KMS-11 (cell line): ENCODE measurements at regions not wholly inside any gene's neighbourhood (a gene's known extent, or its start where the extent isn't known, plus 50 kb on each side); places are given as distances from the start of the nearest gene placed in this dataset.

ENCODE experiments used
- H2AFZ ChIP-seq: fragments of 200-600 bp; sonication (generic); 2 replicates; pipeline ENCODE4 v1.6.1; 2016; ENCODE audit warnings: antibody characterized with exemption, mixed run types, low read depth
- H3K27ac ChIP-seq: fragments of 200-600 bp; sonication (generic); 2 replicates; pipeline ENCODE4 v1.6.1; 2016; ENCODE audit warnings: mild to moderate bottlenecking, mixed run types
- H3K27me3 ChIP-seq: fragments of 200-600 bp; sonication (generic); 2 replicates; pipeline ENCODE4 v1.6.1; 2017; ENCODE audit warnings: mild to moderate bottlenecking, low read depth, mixed run types, moderate library complexity; ENCODE audit not compliant: insufficient read depth
- H3K36me3 ChIP-seq: fragments of 200-600 bp; sonication (generic); 2 replicates; pipeline ENCODE4 v1.6.1; 2017; ENCODE audit warnings: mild to moderate bottlenecking, mixed run types; ENCODE audit not compliant: insufficient read depth
- H3K4me1 ChIP-seq: fragments of 200-600 bp; sonication (generic); 2 replicates; pipeline ENCODE4 v1.6.1; 2016; ENCODE audit warnings: mild to moderate bottlenecking, low read depth, mixed run types; ENCODE audit not compliant: poor library complexity, severe bottlenecking
- H3K4me2 ChIP-seq: fragments of 200-600 bp; sonication (generic); 2 replicates; pipeline ENCODE4 v1.7.0; 2016; ENCODE audit warnings: mild to moderate bottlenecking, mixed run types
- H3K4me3 ChIP-seq: fragments of 200-600 bp; sonication (generic); IDR thresholded peaks from 2 replicates; pipeline ENCODE4 v1.6.1; 2017; ENCODE audit warnings: low read depth, low read length, mixed read lengths; ENCODE audit not compliant: insufficient read depth
- H3K79me2 ChIP-seq: fragments of 200-600 bp; sonication (generic); 2 replicates; pipeline ENCODE4 v1.6.1; 2016; ENCODE audit warnings: low read depth, mixed run types; ENCODE audit not compliant: insufficient read depth
- H3K9ac ChIP-seq: fragments of 200-600 bp; sonication (generic); 2 replicates; pipeline ENCODE4 v1.6.1; 2016; ENCODE audit warnings: mild to moderate bottlenecking, mixed run types
- H4K20me1 ChIP-seq: fragments of 200-600 bp; sonication (generic); 2 replicates; pipeline ENCODE4 v1.6.1; 2016; ENCODE audit warnings: mild to moderate bottlenecking, mixed run types; ENCODE audit not compliant: insufficient read depth
- CTCF ChIP-seq: fragments of 200-600 bp; sonication (generic); conservative IDR thresholded peaks from 2 replicates; pipeline ENCODE4 v1.6.1; 2017; ENCODE audit warnings: low read depth, mild to moderate bottlenecking, antibody characterized with exemption, low read length, moderate library complexity, mixed read lengths

GRCh38 chr1:87568911-87569310 is 240.2 kb downstream of the LMO4 start:
- Histone ChIP-seq H3K4me1 (no peaks in the 10 kb centered on the region), H3K79me2 (no peaks in the 10 kb centered on the region), H4K20me1 (no peaks in the 10 kb centered on the region), H3K27ac (no peak overlapping the region), H3K27me3 (no peaks in the 10 kb centered on the region), H3K36me3 (no peaks in the 10 kb centered on the region), H3K9ac (no peak overlapping the region), H3K4me2 (no peak overlapping the region), H3K4me3 (no peak overlapping the region), H2AFZ (no peak overlapping the region)
- TF ChIP-seq CTCF: no peak

GRCh38 chr1:87572008-87572407 is 243.3 kb downstream of the LMO4 start:
- H3K79me2 ChIP-seq: no peaks in the 10 kb centered on the region
- TF ChIP-seq CTCF: no peak
- H2AFZ ChIP-seq: no peak overlapping the region
- no peak overlapping the region for H3K4me2 ChIP-seq
- H3K9ac ChIP-seq: no peak overlapping the region
- H3K36me3 ChIP-seq: no peaks in the 10 kb centered on the region
- H3K4me3 ChIP-seq: no peak overlapping the region
- H3K27ac ChIP-seq: no peak overlapping the region
- H3K4me1 ChIP-seq: no peaks in the 10 kb centered on the region
- no peaks in the 10 kb centered on the region for H4K20me1 ChIP-seq
- H3K27me3 ChIP-seq: no peaks in the 10 kb centered on the region

GRCh38 chr1:87572891-87573290 is 244.2 kb downstream of the LMO4 start:
- TF ChIP-seq CTCF: no peak
- Histone ChIP-seq H3K27ac (no peak overlapping the region), H3K4me2 (no peak overlapping the region), H4K20me1 (no peaks in the 10 kb centered on the region), H2AFZ (no peak overlapping the region), H3K4me1 (no peaks in the 10 kb centered on the region), H3K9ac (no peak overlapping the region), H3K4me3 (no peak overlapping the region), H3K27me3 (no peaks in the 10 kb centered on the region), H3K79me2 (no peaks in the 10 kb centered on the region), H3K36me3 (no peaks in the 10 kb centered on the region)

GRCh38 chr1:87575528-87575927 is 246.8 kb downstream of the LMO4 start:
- Histone ChIP-seq H3K4me3 (no peak overlapping the region), H3K4me2 (no peak overlapping the region), H4K20me1 (no peaks in the 10 kb centered on the region), H3K27me3 (no peaks in the 10 kb centered on the region), H3K27ac (no peak overlapping the region), H3K4me1 (no peaks in the 10 kb centered on the region), H3K79me2 (no peaks in the 10 kb centered on the region), H3K36me3 (no peaks in the 10 kb centered on the region), H2AFZ (no peak overlapping the region), H3K9ac (no peak overlapping the region)
- no peak for TF ChIP-seq CTCF

GRCh38 chr1:87578464-87578863 is 249.8 kb downstream of the LMO4 start:
- H3K4me3 ChIP-seq: no peak overlapping the region
- no peaks in the 10 kb centered on the region for H4K20me1 ChIP-seq
- TF ChIP-seq CTCF: no peak
- H3K9ac ChIP-seq: no peak overlapping the region
- no peak overlapping the region for H3K4me2 ChIP-seq
- H3K79me2 ChIP-seq: no peaks in the 10 kb centered on the region
- no peaks in the 10 kb centered on the region for H3K36me3 ChIP-seq
- no peak overlapping the region for H3K27ac ChIP-seq
- H2AFZ ChIP-seq: no peak overlapping the region
- H3K27me3 ChIP-seq: no peaks in the 10 kb centered on the region
- no peaks in the 10 kb centered on the region for H3K4me1 ChIP-seq
